H9 (cell line): ENCODE measurements at regions not wholly inside any gene's neighbourhood (a gene's known extent, or its start where the extent isn't known, plus 50 kb on each side); places are given as distances from the start of the nearest gene placed in this dataset.

Experiments
- DNase-seq: peaks from one replicate; pipeline ENCODE4 v3.0.0-alpha.2; 2017
- H2AFZ ChIP-seq: one replicate; pipeline ENCODE4 v1.6.1; 2013; ENCODE audit warnings: mild to moderate bottlenecking, low read length, control low read depth, moderate library complexity
- H2AK5ac ChIP-seq: 2 replicates; pipeline ENCODE4 v1.6.1; 2013; ENCODE audit warnings: low read length, control low read depth, mixed read lengths; ENCODE audit not compliant: insufficient read length
- H2BK120ac ChIP-seq: one replicate; pipeline ENCODE4 v1.6.1; 2013; ENCODE audit warnings: low read depth, mild to moderate bottlenecking, low read length, control low read depth, inconsistent platforms; ENCODE audit not compliant: poor library complexity, severe bottlenecking
- H2BK12ac ChIP-seq: 2 replicates; pipeline ENCODE4 v1.6.1; 2013; ENCODE audit warnings: low read length, control low read depth, mixed read lengths, low read depth; ENCODE audit not compliant: insufficient read length
- H2BK15ac ChIP-seq: 2 replicates; pipeline ENCODE4 v1.6.1; 2013; ENCODE audit warnings: low read depth, low read length, control low read depth
- H2BK20ac ChIP-seq: one replicate; pipeline ENCODE4 v1.6.1; 2013; ENCODE audit warnings: low read depth, mild to moderate bottlenecking, low read length, control low read depth, inconsistent platforms; ENCODE audit not compliant: poor library complexity, severe bottlenecking
- H2BK5ac ChIP-seq: 2 replicates; pipeline ENCODE4 v1.6.1; 2013; ENCODE audit warnings: low read length, control low read depth, mixed read lengths; ENCODE audit not compliant: insufficient read length
- H3K14ac ChIP-seq: 2 replicates; pipeline ENCODE4 v1.6.1; 2013; ENCODE audit warnings: low read length, control low read depth; ENCODE audit not compliant: insufficient read depth
- H3K18ac ChIP-seq: 2 replicates; pipeline ENCODE4 v1.6.1; 2013; ENCODE audit warnings: low read depth, mild to moderate bottlenecking, mixed read lengths, low read length, control low read depth; ENCODE audit not compliant: insufficient read length
- H3K23ac ChIP-seq: 2 replicates; pipeline ENCODE4 v1.6.1; 2013; ENCODE audit warnings: low read length, control low read depth, mixed read lengths, low read depth; ENCODE audit not compliant: insufficient read length
- H3K23me2 ChIP-seq: 2 replicates; pipeline ENCODE4 v1.6.1; 2013; ENCODE audit warnings: low read depth, mild to moderate bottlenecking, mixed read lengths, low read length, control low read depth; ENCODE audit not compliant: insufficient read length, poor library complexity, severe bottlenecking
- H3K27ac ChIP-seq: 2 replicates; pipeline ENCODE4 v1.5.1; 2013; ENCODE audit warnings: low read length, control low read depth, mixed read lengths, low read depth; ENCODE audit not compliant: insufficient read length
- H3K27me3 ChIP-seq: 2 replicates; pipeline ENCODE4 v1.6.1; 2013; ENCODE audit warnings: low read length, control low read depth, inconsistent platforms; ENCODE audit not compliant: insufficient read depth
- H3K4ac ChIP-seq: 2 replicates; pipeline ENCODE4 v1.6.1; 2013; ENCODE audit warnings: low read depth, mild to moderate bottlenecking, control low read depth, inconsistent platforms, low read length, moderate library complexity
- H3K4me1 ChIP-seq: 2 replicates; pipeline ENCODE4 v1.6.1; 2013; ENCODE audit warnings: low read length, control low read depth, inconsistent platforms; ENCODE audit not compliant: insufficient read depth
- H3K4me2 ChIP-seq: 2 replicates; pipeline ENCODE4 v1.6.1; 2013; ENCODE audit warnings: low read length, control low read depth, mixed read lengths; ENCODE audit not compliant: insufficient read length, insufficient read depth
- H3K56ac ChIP-seq: 2 replicates; pipeline ENCODE4 v1.6.1; 2013; ENCODE audit warnings: low read depth, mild to moderate bottlenecking, mixed read lengths, low read length, control low read depth; ENCODE audit not compliant: insufficient read length
- H3K79me1 ChIP-seq: 2 replicates; pipeline ENCODE4 v1.6.1; 2013; ENCODE audit warnings: low read depth, mild to moderate bottlenecking, moderate library complexity, low read length, control low read depth, inconsistent platforms; ENCODE audit not compliant: insufficient read depth, poor library complexity, severe bottlenecking
- H3K79me2 ChIP-seq: 2 replicates; pipeline ENCODE4 v1.6.1; 2013; ENCODE audit warnings: low read length, control low read depth, inconsistent platforms; ENCODE audit not compliant: insufficient read depth
- H3K9ac ChIP-seq: 2 replicates; pipeline ENCODE4 v1.6.1; 2013; ENCODE audit warnings: low read length, control low read depth, mixed read lengths; ENCODE audit not compliant: insufficient read length; ENCODE audit errors: extremely low read depth
- H3K9me3 ChIP-seq: one replicate; pipeline ENCODE4 v1.6.1; 2013; ENCODE audit warnings: low read depth, low read length, inconsistent platforms; ENCODE audit not compliant: control insufficient read depth
- H3T11ph ChIP-seq: one replicate; pipeline ENCODE4 v1.6.1; 2013; ENCODE audit warnings: mild to moderate bottlenecking, low read length, control low read depth, inconsistent platforms
- H4K20me1 ChIP-seq: one replicate; pipeline ENCODE4 v1.6.1; 2013; ENCODE audit not compliant: control insufficient read depth, insufficient read length, insufficient read depth
- H4K5ac ChIP-seq: 2 replicates; pipeline ENCODE4 v1.6.1; 2013; ENCODE audit warnings: low read depth, mild to moderate bottlenecking, mixed read lengths, low read length, control low read depth; ENCODE audit not compliant: insufficient read length
- H4K8ac ChIP-seq: replicated peaks from 2 replicates; pipeline ENCODE4 v1.6.1; 2013; ENCODE audit warnings: low read length, control low read depth, mixed read lengths, low read depth; ENCODE audit not compliant: insufficient read length
- H4K91ac ChIP-seq: 2 replicates; pipeline ENCODE4 v1.6.1; 2013; ENCODE audit warnings: low read depth, mild to moderate bottlenecking, moderate library complexity, mixed read lengths, low read length, control low read depth; ENCODE audit not compliant: insufficient read length
- H3K27ac Mint-ChIP-seq, 3 experiments: 2 replicates in 2 of 3; 3 replicates in 1 of 3; pipeline ENCODE4 v1.8.0; 2020 to 2021; ENCODE audit warnings: mixed read lengths in 3 of 3, mild to moderate bottlenecking in 1 of 3, moderate library complexity in 1 of 3
- H3K27me3 Mint-ChIP-seq: 2 replicates; pipeline ENCODE4 v1.8.0; 2021; ENCODE audit warnings: low read depth, mild to moderate bottlenecking, moderate library complexity, mixed read lengths
- H3K36me3 Mint-ChIP-seq, 3 experiments: 2 replicates in 2 of 3; 3 replicates in 1 of 3; pipeline ENCODE4 v1.8.0; 2020 to 2021; ENCODE audit warnings: low read depth in 3 of 3, mixed read lengths in 3 of 3; ENCODE audit not compliant: insufficient read depth in 1 of 3
- H3K4me1 Mint-ChIP-seq, 2 experiments: 2 replicates each; pipeline ENCODE4 v1.8.0; 2020; ENCODE audit warnings: mixed read lengths in 2 of 2
- H3K4me3 Mint-ChIP-seq, 2 experiments: 2 replicates in 1 of 2; 3 replicates in 1 of 2; pipeline ENCODE4 v1.8.0; 2020 to 2021; ENCODE audit warnings: mild to moderate bottlenecking in 2 of 2, mixed read lengths in 2 of 2, moderate library complexity in 1 of 2
- H3K9me3 Mint-ChIP-seq, 2 experiments: 2 replicates in 1 of 2; 3 replicates in 1 of 2; pipeline ENCODE4 v1.8.0; 2020; ENCODE audit warnings: mild to moderate bottlenecking in 2 of 2, mixed read lengths in 2 of 2, moderate library complexity in 1 of 2
- CTCF ChIP-seq: fragments of 200-600 bp; sonication (generic); conservative IDR thresholded peaks from 3 replicates; pipeline ENCODE4 v1.8.0; 2021; ENCODE audit warnings: antibody characterized with exemption, mild to moderate bottlenecking
- WGBS: extraction: QIAGEN DNeasy Blood & Tissue Kit; methylation state at CpG from one replicate; pipeline ENCODE4 v1.1.7; 2013; ENCODE audit warnings: missing lambda C conversion rate, low lambda C conversion rate, mixed read lengths; ENCODE audit not compliant: insufficient read length; ENCODE audit errors: extremely low coverage; 5-methylcytosine and 5-hydroxymethylcytosine counted together

- Histone ChIP-seq H3K4me1 (no peaks in the 10 kb centered on the region), H3K14ac (no peak overlapping the region), H2BK12ac (no peak overlapping the region), H2BK120ac (no peak overlapping the region), H3K4me2 (no peak overlapping the region), H4K20me1 (no peaks in the 10 kb centered on the region), H2AK5ac (no peak overlapping the region), H4K5ac (no peak overlapping the region), H2BK5ac (no peak overlapping the region), H3K79me2 (no peaks in the 10 kb centered on the region), H3K27ac (no peak overlapping the region), H2BK15ac (no peak overlapping the region), H3T11ph (no peak overlapping the region), H4K8ac (no peak overlapping the region), H2BK20ac (no peak overlapping the region), H3K23me2 (no peaks in the 10 kb centered on the region), H3K79me1 (no peaks in the 10 kb centered on the region), H4K91ac (no peak overlapping the region), H3K4ac (no peak overlapping the region), H3K23ac (no peak overlapping the region), H3K27me3 (no peaks in the 10 kb centered on the region), H2AFZ (no peak overlapping the region), H3K56ac (no peak overlapping the region), H3K9ac (no peak overlapping the region), H3K9me3 (no peaks in the 10 kb centered on the region), H3K18ac (no peak overlapping the region)
- Mint-ChIP-seq H3K27me3 (no peaks in the 10 kb centered on the region; the same call in 1 of the 2 replicates), H3K4me1 (no peaks in the 10 kb centered on the region), H3K4me3 (no peak overlapping the region), H3K36me3 (no peaks in the 10 kb centered on the region; a peak in 4 of 7 replicates), H3K27ac (no peak overlapping the region), H3K9me3 (peaks cover 0 to 8% of the 10 kb centered on the region in 2 experiments; a peak in 2 of 5 replicates)
- WGBS: no CpG with 5 or more reads among the region's 1 CpG
- TF ChIP-seq CTCF: no peak
- no peak for DNase-seq
Measured at GRCh38 chr3:35473956-35474355, 165.4 kb upstream of the ARPP21 start.
